HL-60 (cell line): ENCODE measurements at regions not wholly inside any gene's neighbourhood (a gene's known extent, or its start where the extent isn't known, plus 50 kb on each side); places are given as distances from the start of the nearest gene placed in this dataset.
A peak's percentile ranks its signal among the peaks of the same experiment; 100 is the strongest.

Experiments
- DNase-seq, 2 experiments: peaks; one replicate each; pipeline ENCODE4 v3.0.0-alpha.2; 2010 to 2020; ENCODE audit warnings: low read depth in 1 of 2, low spot score in 1 of 2
- H3K27ac ChIP-seq: fragments of 250-450 bp; sonication (Bioruptor Pico); replicated peaks from 2 replicates; pipeline ENCODE4 v1.5.1; 2020; ENCODE audit warnings: mild to moderate bottlenecking, moderate library complexity
- H3K27me3 ChIP-seq: fragments of 250-450 bp; sonication (Bioruptor Pico); 2 replicates; pipeline ENCODE4 v1.5.1; 2021; ENCODE audit warnings: mild to moderate bottlenecking, moderate library complexity; ENCODE audit not compliant: insufficient read depth, poor library complexity, severe bottlenecking
- H3K4me3 ChIP-seq: replicated peaks from 2 replicates; pipeline ENCODE4 v1.5.1; 2011; ENCODE audit warnings: mild to moderate bottlenecking, control low read depth, low read length; ENCODE audit not compliant: insufficient read depth
- CTCF ChIP-seq: IDR thresholded peaks from one replicate; pipeline ENCODE4 v1.5.1; 2011; ENCODE audit warnings: low read length, control low read depth, inconsistent platforms; ENCODE audit not compliant: insufficient read depth
- GABPA ChIP-seq: IDR thresholded peaks from 2 replicates; pipeline ENCODE4 v1.6.1; 2012; ENCODE audit warnings: low read depth
- POLR2AphosphoS5 ChIP-seq: IDR thresholded peaks from 2 replicates; pipeline ENCODE4 v1.6.1; 2012; ENCODE audit warnings: low read depth
- REST ChIP-seq: IDR thresholded peaks from 2 replicates; pipeline ENCODE4 v1.6.1; 2012; ENCODE audit warnings: low read depth; ENCODE audit not compliant: insufficient replicate concordance
- SPI1 ChIP-seq: IDR thresholded peaks from 2 replicates; pipeline ENCODE4 v1.6.1; 2012; ENCODE audit warnings: low read depth, mild to moderate bottlenecking, borderline replicate concordance

- H3K27me3 ChIP-seq, result no peaks in the 10 kb centered on the region
These were observed 73.5 kb downstream of the SC5D start for GRCh38 chr11:121366038-121366437.

GRCh38 chr11:121367001-121367843, 74.7 kb downstream of the SC5D start:
- DNase-seq, result peak in 1 of 2 experiments; percentile 30
- no peaks in the 10 kb centered on the region for H3K27me3 ChIP-seq
- H3K4me3 ChIP-seq, result no peak overlapping the region
- H3K27ac ChIP-seq, result no peak overlapping the region
- TF ChIP-seq CTCF, result no peak
- no peak for TF ChIP-seq REST
- no peak for TF ChIP-seq GABPA
- TF ChIP-seq POLR2AphosphoS5, result no peak
- TF ChIP-seq SPI1, result no peak

More at GRCh38 chr11:121366038-121366437, 73.5 kb downstream of the SC5D start:
- DNase-seq, result no peak
- TF ChIP-seq POLR2AphosphoS5 (no peak), GABPA (no peak)
- H3K27ac ChIP-seq, result no peak overlapping the region
- no peak overlapping the region for H3K4me3 ChIP-seq

- H3K27ac ChIP-seq, result no peak overlapping the region
- no peak for DNase-seq
- TF ChIP-seq GABPA, result no peak
- no peak for TF ChIP-seq SPI1
- no peak for TF ChIP-seq CTCF
- TF ChIP-seq POLR2AphosphoS5, result no peak
- no peak for TF ChIP-seq REST
- no peak overlapping the region for H3K4me3 ChIP-seq
- H3K27me3 ChIP-seq, result no peaks in the 10 kb centered on the region
These were observed 75.3 kb downstream of the SC5D start for GRCh38 chr11:121367844-121368225.

- DNase-seq, result no peak
- Histone ChIP-seq H3K27me3 (no peaks in the 10 kb centered on the region), H3K4me3 (no peak overlapping the region), H3K27ac (no peak overlapping the region)
- no peak for TF ChIP-seq GABPA
- TF ChIP-seq CTCF, result no peak
- no peak for TF ChIP-seq REST
These were observed 76.0 kb downstream of the SC5D start for GRCh38 chr11:121368364-121369240.
